K562 (cell line): ENCODE measurements at regions not wholly inside any gene's neighbourhood (a gene's known extent, or its start where the extent isn't known, plus 50 kb on each side); places are given as distances from the start of the nearest gene placed in this dataset.

Source experiments
- CBFA2T2 ChIP-seq: fragments of 450-650 bp; conservative IDR thresholded peaks from 2 replicates; pipeline ENCODE4 v1.6.1; 2017; ENCODE audit warnings: mild to moderate bottlenecking
- CREM ChIP-seq: IDR thresholded peaks from 2 replicates; pipeline ENCODE4 v1.6.1; 2014; ENCODE audit warnings: antibody characterized with exemption, low read depth
- MECOM ChIP-seq: fragments of 250-450 bp; sonication (Bioruptor Pico); IDR thresholded peaks from 2 replicates; pipeline ENCODE4 v1.8.0; 2022; ENCODE audit warnings: inconsistent platforms
- MTA3 ChIP-seq: fragments of 450-650 bp; formaldehyde crosslinking; IDR thresholded peaks from 2 replicates; pipeline ENCODE4 v1.6.1; 2017; ENCODE audit warnings: mild to moderate bottlenecking, borderline replicate concordance
- NFYB ChIP-seq: IDR thresholded peaks from 2 replicates; pipeline ENCODE4 v1.6.1; 2011; ENCODE audit warnings: mild to moderate bottlenecking, moderate library complexity; ENCODE audit not compliant: insufficient read length; ENCODE audit errors: extremely low read depth
- NR2F6 ChIP-seq: fragments of 450-650 bp; formaldehyde crosslinking; IDR thresholded peaks from 2 replicates; pipeline ENCODE4 v1.4.0; 2020; ENCODE audit warnings: mild to moderate bottlenecking
- SMARCA4 ChIP-seq: fragments of 450-650 bp; IDR thresholded peaks from 2 replicates; pipeline ENCODE4 v1.6.1; 2016
- SNIP1 ChIP-seq: fragments of 450-650 bp; IDR thresholded peaks from 2 replicates; pipeline ENCODE4 v1.7.1; 2017; ENCODE audit warnings: low read depth, mild to moderate bottlenecking
- THRAP3 ChIP-seq: fragments of 450-650 bp; IDR thresholded peaks from 2 replicates; pipeline ENCODE4 v1.6.1; 2016; ENCODE audit warnings: mild to moderate bottlenecking, inconsistent platforms, borderline replicate concordance
- TRIM28 ChIP-seq: fragments of 450-650 bp; IDR thresholded peaks from 2 replicates; pipeline ENCODE4 v1.6.1; 2017
- TF ChIP-seq, protein P1 (sequence below), 2 experiments: fragments of 450-650 bp; IDR thresholded peaks; 2 replicates each; pipeline ENCODE4 v1.6.1; 2016; ENCODE audit warnings: mild to moderate bottlenecking in 2 of 2, borderline replicate concordance in 1 of 2, low read depth in 1 of 2, moderate library complexity in 1 of 2
- TF ChIP-seq, protein P2 (sequence below): fragments of 450-650 bp; IDR thresholded peaks from 2 replicates; pipeline ENCODE4 v1.6.1; 2016; ENCODE audit warnings: borderline replicate concordance
- TF ChIP-seq, protein P3 (sequence below): fragments of 250-450 bp; sonication (Bioruptor Pico); IDR thresholded peaks from 2 replicates; pipeline ENCODE4 v1.4.0; 2020; ENCODE audit warnings: borderline replicate concordance
- TF ChIP-seq, protein P4 (sequence below): sonication (generic); formaldehyde crosslinking; IDR thresholded peaks from 2 replicates; pipeline ENCODE4 v1.8.0; 2022; ENCODE audit warnings: missing genetic modification reagents, mild to moderate bottlenecking, moderate library complexity, borderline replicate concordance

DNA sequence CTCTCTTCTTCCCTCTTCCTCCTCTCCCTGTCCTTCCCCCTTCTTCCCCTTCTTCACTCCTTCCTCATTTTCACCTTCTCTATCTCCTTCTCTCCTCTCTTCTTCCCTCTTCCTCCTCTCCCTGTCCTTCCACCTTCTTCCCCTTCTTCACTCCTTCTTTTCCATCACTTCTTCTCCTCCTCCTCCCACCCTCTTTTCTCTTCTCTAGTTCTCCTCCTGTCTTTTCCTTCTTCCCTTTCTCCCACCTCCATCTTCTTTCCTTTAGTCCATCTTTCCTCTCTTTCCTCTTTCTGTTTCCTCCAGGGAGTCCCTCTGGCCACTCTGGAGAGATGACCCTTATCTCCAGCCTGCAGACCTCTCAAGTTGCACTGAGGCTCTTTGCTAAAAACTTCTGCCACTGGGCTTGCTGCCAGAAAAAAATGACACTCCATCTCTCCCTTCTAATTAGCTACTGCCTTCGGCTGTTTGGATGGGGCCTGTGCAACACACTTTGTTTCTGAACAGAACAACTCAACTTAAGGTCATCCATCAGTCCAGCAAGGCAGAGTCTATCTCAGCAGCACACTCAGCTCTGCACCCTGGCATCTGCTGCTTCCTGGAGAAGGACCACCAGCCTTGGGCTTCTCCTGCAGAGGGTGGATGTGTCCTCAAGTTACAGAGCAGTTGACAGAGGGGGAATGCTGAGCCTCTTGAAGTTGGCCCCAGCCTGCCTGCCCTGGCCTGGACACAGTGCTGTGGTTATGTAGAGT, 538.8 kb downstream of the MATN1 start (continued):
- TF ChIP-seq, protein P1, sequence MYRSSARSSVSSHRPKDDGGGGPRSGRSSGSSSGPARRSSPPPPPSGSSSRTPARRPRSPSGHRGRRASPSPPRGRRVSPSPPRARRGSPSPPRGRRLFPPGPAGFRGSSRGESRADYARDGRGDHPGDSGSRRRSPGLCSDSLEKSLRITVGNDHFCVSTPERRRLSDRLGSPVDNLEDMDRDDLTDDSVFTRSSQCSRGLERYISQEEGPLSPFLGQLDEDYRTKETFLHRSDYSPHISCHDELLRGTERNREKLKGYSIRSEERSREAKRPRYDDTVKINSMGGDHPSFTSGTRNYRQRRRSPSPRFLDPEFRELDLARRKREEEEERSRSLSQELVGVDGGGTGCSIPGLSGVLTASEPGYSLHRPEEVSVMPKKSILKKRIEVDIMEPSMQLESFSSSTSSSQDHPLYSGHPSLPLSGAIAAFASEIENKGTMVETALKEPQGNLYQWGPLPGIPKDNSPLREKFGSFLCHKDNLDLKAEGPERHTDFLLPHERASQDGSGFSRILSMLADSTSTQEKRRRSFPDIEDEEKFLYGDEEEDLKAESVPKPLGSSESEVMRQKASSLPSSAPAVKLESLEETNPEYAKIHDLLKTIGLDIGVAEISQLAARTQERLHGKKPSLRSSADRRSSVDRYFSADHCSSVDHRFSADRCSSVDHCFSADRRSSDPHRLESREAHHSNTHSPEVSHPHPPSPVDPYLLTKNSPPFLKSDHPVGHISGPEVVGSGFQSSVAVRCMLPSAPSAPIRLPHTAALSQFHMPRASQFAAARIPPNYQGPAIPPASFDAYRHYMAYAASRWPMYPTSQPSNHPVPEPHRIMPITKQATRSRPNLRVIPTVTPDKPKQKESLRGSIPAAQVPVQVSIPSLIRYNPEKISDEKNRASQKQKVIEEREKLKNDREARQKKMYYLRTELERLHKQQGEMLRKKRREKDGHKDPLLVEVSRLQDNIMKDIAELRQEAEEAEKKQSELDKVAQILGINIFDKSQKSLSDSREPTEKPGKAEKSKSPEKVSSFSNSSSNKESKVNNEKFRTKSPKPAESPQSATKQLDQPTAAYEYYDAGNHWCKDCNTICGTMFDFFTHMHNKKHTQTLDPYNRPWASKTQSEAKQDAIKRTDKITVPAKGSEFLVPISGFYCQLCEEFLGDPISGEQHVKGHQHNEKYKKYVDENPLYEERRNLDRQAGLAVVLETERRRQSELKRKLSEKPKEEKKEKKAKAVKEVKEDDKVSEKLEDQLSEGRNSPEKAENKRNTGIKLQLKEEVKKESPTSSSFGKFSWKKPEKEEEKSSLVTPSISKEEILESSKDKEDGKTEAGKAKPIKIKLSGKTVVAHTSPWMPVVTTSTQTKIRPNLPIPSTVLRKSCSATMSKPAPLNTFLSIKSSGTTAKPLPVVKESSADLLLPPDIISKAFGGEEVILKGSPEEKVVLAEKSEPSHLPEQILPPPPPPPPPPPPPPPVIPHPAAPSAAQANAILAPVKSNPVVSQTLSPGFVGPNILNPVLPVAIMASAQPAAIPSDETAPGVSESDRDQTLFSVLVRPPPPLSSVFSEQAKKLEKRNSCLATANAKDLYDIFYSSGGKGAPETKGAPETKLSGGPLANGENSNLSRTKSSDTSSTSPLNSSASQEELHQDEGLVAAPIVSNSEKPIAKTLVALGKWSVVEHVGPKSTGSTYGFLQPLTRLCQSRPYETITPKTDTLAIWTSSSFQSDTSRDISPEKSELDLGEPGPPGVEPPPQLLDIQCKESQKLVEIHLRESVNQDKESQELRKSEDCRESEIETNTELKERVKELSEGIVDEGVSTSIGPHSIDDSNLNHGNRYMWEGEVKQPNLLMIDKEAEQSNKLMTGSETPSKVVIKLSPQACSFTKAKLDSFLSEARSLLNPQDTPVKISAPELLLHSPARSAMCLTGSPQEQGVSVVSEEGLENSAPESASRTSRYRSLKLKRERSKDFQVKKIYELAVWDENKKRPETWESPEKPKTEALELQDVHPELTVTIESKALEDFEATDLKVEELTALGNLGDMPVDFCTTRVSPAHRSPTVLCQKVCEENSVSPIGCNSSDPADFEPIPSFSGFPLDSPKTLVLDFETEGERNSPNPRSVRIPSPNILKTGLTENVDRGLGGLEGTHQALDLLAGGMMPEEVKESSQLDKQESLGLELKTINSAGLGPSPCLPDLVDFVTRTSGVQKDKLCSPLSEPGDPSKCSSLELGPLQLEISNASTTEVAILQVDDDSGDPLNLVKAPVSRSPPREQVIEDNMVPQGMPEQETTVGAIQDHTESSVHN (IDR thresholded peaks at IDR 0.05; ENCODE audit: borderline replicate concordance in 1 of 2, low read depth in 1 of 2), result 0 out of 4 replicates have a peak, but pooled peaks of 1 of the 2 experiments have one; percentile 54
- TF ChIP-seq CBFA2T2, result peak; percentile 90
- TF ChIP-seq SMARCA4, result peak; percentile 100
- TF ChIP-seq, protein P2, sequence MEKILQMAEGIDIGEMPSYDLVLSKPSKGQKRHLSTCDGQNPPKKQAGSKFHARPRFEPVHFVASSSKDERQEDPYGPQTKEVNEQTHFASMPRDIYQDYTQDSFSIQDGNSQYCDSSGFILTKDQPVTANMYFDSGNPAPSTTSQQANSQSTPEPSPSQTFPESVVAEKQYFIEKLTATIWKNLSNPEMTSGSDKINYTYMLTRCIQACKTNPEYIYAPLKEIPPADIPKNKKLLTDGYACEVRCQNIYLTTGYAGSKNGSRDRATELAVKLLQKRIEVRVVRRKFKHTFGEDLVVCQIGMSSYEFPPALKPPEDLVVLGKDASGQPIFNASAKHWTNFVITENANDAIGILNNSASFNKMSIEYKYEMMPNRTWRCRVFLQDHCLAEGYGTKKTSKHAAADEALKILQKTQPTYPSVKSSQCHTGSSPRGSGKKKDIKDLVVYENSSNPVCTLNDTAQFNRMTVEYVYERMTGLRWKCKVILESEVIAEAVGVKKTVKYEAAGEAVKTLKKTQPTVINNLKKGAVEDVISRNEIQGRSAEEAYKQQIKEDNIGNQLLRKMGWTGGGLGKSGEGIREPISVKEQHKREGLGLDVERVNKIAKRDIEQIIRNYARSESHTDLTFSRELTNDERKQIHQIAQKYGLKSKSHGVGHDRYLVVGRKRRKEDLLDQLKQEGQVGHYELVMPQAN, result peak; percentile 89
- TF ChIP-seq MECOM (CRISPR knock-in tag), result peak; percentile 61; the same call in 1 of the 2 replicates
- TF ChIP-seq, protein P3, sequence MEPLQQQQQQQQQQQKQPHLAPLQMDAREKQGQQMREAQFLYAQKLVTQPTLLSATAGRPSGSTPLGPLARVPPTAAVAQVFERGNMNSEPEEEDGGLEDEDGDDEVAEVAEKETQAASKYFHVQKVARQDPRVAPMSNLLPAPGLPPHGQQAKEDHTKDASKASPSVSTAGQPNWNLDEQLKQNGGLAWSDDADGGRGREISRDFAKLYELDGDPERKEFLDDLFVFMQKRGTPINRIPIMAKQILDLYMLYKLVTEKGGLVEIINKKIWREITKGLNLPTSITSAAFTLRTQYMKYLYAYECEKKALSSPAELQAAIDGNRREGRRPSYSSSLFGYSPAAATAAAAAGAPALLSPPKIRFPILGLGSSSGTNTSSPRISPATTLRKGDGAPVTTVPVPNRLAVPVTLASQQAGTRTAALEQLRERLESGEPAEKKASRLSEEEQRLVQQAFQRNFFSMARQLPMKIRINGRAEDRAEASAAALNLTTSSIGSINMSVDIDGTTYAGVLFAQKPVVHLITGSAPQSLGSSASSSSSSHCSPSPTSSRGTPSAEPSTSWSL (CRISPR knock-in tag), result no peak
- peak; percentile 63; the same call in 1 of the 2 replicates for TF ChIP-seq SNIP1
- TF ChIP-seq NR2F6 (CRISPR knock-in tag), result no peak
- TF ChIP-seq THRAP3, result peak; percentile 98; the same call in 1 of the 2 replicates
- TF ChIP-seq, protein P4, sequence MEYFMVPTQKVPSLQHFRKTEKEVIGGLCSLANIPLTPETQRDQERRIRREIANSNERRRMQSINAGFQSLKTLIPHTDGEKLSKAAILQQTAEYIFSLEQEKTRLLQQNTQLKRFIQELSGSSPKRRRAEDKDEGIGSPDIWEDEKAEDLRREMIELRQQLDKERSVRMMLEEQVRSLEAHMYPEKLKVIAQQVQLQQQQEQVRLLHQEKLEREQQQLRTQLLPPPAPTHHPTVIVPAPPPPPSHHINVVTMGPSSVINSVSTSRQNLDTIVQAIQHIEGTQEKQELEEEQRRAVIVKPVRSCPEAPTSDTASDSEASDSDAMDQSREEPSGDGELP (CRISPR knock-in tag), result peak; percentile 39; the same call in 1 of the 2 replicates
- no peak for TF ChIP-seq NFYB
- peak; percentile 66; the same call in 1 of the 2 replicates for TF ChIP-seq TRIM28
- TF ChIP-seq MTA3, result peak; percentile 85
- peak; percentile 55; the same call in 1 of the 2 replicates for TF ChIP-seq CREM
